GM18505 (cell line): ENCODE measurements at regions not wholly inside any gene's neighbourhood (a gene's known extent, or its start where the extent isn't known, plus 50 kb on each side); places are given as distances from the start of the nearest gene placed in this dataset.

Source experiments
- ATAC-seq: cut with Tn5 transposase; IDR thresholded peaks from one replicate; pipeline ENCODE4 v1.9.1; 2021; ENCODE audit not compliant: unreplicated experiment
- POLR2A ChIP-seq: IDR thresholded peaks from 4 replicates; pipeline ENCODE4 v1.6.1; 2011; ENCODE audit warnings: borderline replicate concordance; ENCODE audit not compliant: insufficient read depth, insufficient read length; ENCODE audit errors: extremely low read depth

GRCh38 chr18:29154758-29155725 is 978.1 kb upstream of the CDH2 start:
- no peak for ATAC-seq

GRCh38 chr18:29154196-29154757 is 977.3 kb upstream of the CDH2 start:
- no peak for TF ChIP-seq POLR2A
- no peak for ATAC-seq

More at GRCh38 chr18:29154758-29155725, 978.1 kb upstream of the CDH2 start:
- TF ChIP-seq POLR2A: no peak

- ATAC-seq: no peak
- TF ChIP-seq POLR2A: no peak
Measured at GRCh38 chr18:29153091-29153490, 976.2 kb upstream of the CDH2 start.

- TF ChIP-seq POLR2A: no peak
- no peak for ATAC-seq
Measured at GRCh38 chr18:29147944-29148343, 971.0 kb upstream of the CDH2 start.

GRCh38 chr18:29146068-29146467 is 969.1 kb upstream of the CDH2 start:
- TF ChIP-seq POLR2A: no peak

GRCh38 chr18:29140590-29140989 is 963.7 kb upstream of the CDH2 start:
- TF ChIP-seq POLR2A: no peak
- no peak for ATAC-seq

More at GRCh38 chr18:29146068-29146467, 969.1 kb upstream of the CDH2 start:
- no peak for ATAC-seq

GRCh38 chr18:29137773-29138495 is 961.0 kb upstream of the CDH2 start:
- no peak for ATAC-seq
- TF ChIP-seq POLR2A: no peak

GRCh38 chr18:29123706-29124530 is 947.0 kb upstream of the CDH2 start:
- ATAC-seq: no peak

GRCh38 chr18:29104671-29105070 is 927.7 kb upstream of the CDH2 start:
- ATAC-seq: no peak
- TF ChIP-seq POLR2A: no peak

More at GRCh38 chr18:29123706-29124530, 947.0 kb upstream of the CDH2 start:
- TF ChIP-seq POLR2A: no peak

GRCh38 chr18:29104227-29104626 is 927.3 kb upstream of the CDH2 start:
- ATAC-seq: no peak
- no peak for TF ChIP-seq POLR2A

GRCh38 chr18:29096079-29096770 is 919.3 kb upstream of the CDH2 start:
- no peak for ATAC-seq
- no peak for TF ChIP-seq POLR2A

GRCh38 chr18:29087616-29088246 is 910.8 kb upstream of the CDH2 start:
- no peak for TF ChIP-seq POLR2A
- ATAC-seq: no peak

- no peak for ATAC-seq
- no peak for TF ChIP-seq POLR2A
Measured at GRCh38 chr18:29084120-29084519, 907.2 kb upstream of the CDH2 start.
